Ovary (tissue), 3 donors: ENCODE measurements at regions not wholly inside any gene's neighbourhood (a gene's known extent, or its start where the extent isn't known, plus 50 kb on each side); places are given as distances from the start of the nearest gene placed in this dataset.

ENCODE experiments used
- POLR2A ChIP-seq: fragments of 450-650 bp; IDR thresholded peaks from one replicate; pipeline ENCODE4 v1.6.1; 2017; ENCODE audit warnings: antibody characterized with exemption, mild to moderate bottlenecking, moderate library complexity
- TF ChIP-seq, protein P1 (sequence below), 3 donors: fragments of 450-650 bp in 2 of 3; fragments of 200-600 bp in 1 of 3; IDR thresholded peaks; one replicate each; pipeline versions ENCODE4 v1.5.1 to v1.8.0; 2016 to 2022; ENCODE audit warnings: antibody characterized with exemption in 3 of 3, mild to moderate bottlenecking in 1 of 3
- donor health status: DM: no; HTN: no; CAD: no.

DNA sequence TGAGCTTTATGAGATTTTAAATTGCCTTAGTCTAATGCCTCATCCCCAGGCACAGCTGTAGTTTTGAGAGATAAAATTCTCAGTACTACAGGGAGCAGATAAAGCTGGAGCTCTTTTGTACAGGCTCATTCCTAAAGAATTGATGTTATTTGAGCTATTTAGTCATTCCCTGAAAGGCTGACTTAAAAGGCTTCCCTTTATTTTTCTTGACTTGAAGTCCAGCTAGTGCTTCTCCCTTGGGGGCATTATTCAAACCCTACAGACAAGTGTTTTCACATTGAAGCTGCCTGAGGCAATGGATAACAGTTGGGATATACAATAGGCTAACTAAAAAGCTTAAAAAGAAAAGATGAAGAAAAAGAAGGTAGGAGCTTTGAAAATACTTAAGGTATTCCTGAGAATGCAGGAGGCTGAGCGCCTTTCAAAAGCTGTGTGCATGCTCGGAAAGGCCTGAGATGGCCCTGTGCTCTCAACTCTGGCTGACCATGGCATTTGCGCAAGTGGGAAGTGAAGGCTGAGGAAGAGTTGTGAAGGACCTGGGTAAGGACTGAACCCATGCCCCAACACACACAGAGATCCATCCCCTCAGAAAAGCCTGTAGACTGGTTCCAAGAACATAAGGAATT is 315.1 kb downstream of the SMOC2 start:
- TF ChIP-seq, protein P1, sequence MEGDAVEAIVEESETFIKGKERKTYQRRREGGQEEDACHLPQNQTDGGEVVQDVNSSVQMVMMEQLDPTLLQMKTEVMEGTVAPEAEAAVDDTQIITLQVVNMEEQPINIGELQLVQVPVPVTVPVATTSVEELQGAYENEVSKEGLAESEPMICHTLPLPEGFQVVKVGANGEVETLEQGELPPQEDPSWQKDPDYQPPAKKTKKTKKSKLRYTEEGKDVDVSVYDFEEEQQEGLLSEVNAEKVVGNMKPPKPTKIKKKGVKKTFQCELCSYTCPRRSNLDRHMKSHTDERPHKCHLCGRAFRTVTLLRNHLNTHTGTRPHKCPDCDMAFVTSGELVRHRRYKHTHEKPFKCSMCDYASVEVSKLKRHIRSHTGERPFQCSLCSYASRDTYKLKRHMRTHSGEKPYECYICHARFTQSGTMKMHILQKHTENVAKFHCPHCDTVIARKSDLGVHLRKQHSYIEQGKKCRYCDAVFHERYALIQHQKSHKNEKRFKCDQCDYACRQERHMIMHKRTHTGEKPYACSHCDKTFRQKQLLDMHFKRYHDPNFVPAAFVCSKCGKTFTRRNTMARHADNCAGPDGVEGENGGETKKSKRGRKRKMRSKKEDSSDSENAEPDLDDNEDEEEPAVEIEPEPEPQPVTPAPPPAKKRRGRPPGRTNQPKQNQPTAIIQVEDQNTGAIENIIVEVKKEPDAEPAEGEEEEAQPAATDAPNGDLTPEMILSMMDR (IDR thresholded peaks at IDR 0.05): no peak
- TF ChIP-seq POLR2A: no peak
